Thyroid gland (tissue), 4 donors: ENCODE measurements at regions not wholly inside any gene's neighbourhood (a gene's known extent, or its start where the extent isn't known, plus 50 kb on each side); places are given as distances from the start of the nearest gene placed in this dataset.

Source experiments
- DNase-seq, 2 donors: peaks; one replicate each; pipeline ENCODE4 v3.0.0-alpha.2; 2019
- H3K27ac ChIP-seq, 3 donors: fragments of 200-600 bp; sonication (generic); 1 replicate in 2 of 3; 2 replicates in 1 of 3; pipeline ENCODE4 v1.5.1; 2016 to 2019; ENCODE audit warnings: mild to moderate bottlenecking in 1 of 3, moderate library complexity in 1 of 3
- H3K27me3 ChIP-seq: fragments of 200-600 bp; sonication (generic); one replicate; pipeline ENCODE4 v1.5.1; 2019
- H3K36me3 ChIP-seq, 2 donors: fragments of 200-600 bp; sonication (generic); one replicate each; pipeline ENCODE4 v1.5.1; 2016 to 2019
- H3K4me1 ChIP-seq, 2 donors: fragments of 200-600 bp; sonication (generic); one replicate each; pipeline ENCODE4 v1.5.1; 2017 to 2019
- H3K4me3 ChIP-seq, 3 donors: fragments of 200-600 bp; sonication (generic); replicated peaks in 1 of 3; 1 replicate in 2 of 3; 2 replicates in 1 of 3; pipeline ENCODE4 v1.5.1; 2016; ENCODE audit warnings: mild to moderate bottlenecking in 1 of 3
- H3K9me3 ChIP-seq: fragments of 200-600 bp; sonication (generic); one replicate; pipeline ENCODE4 v1.5.1; 2017
- POLR2A ChIP-seq, 2 donors: fragments of 450-650 bp; IDR thresholded peaks; one replicate each; pipeline ENCODE4 v1.6.1; 2017; ENCODE audit warnings: antibody characterized with exemption in 2 of 2, mild to moderate bottlenecking in 2 of 2, moderate library complexity in 1 of 2
- WGBS, 2 donors: methylation state at CpG; one replicate each; pipeline ENCODE4 v1.1.5; 2017; 5-methylcytosine and 5-hydroxymethylcytosine counted together
- intact Hi-C: fragments of 100-400 bp; cut with DNase I; formaldehyde crosslinking; loops from one replicate; pipeline ENCODE4 v1.15.1; 2023
- TF ChIP-seq, protein P1 (sequence below), 6 experiments: fragments of 200-600 bp in 3 of 6; fragments of 450-650 bp in 3 of 6; sonication (generic) in 3 of 6; IDR thresholded peaks; one replicate each; pipeline ENCODE4 v1.5.1; 2016 to 2019; ENCODE audit warnings: antibody characterized with exemption in 6 of 6, mild to moderate bottlenecking in 2 of 6, inconsistent platforms in 1 of 6, moderate library complexity in 1 of 6

DNA sequence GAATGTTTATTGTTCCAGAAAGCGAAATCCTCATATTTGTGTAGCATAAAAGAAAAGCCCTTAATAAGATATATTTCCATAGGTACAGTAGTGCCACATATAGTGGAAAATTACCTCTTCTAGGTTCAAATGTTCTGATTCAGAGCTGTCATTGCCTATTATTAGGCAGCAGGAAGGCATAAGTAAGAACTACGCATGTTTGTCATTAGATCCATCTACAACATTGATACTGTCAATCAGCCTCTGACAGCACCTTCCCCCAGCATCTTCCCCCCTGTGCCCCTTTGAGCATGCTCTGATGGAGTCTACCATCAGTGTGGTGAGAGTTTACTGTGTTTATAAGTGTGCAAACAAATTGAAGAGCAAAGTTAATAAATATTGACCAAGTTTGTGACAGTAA, 816.1 kb downstream of the TLE4 start:
- intact Hi-C loops: no loop called here
- TF ChIP-seq POLR2A (IDR thresholded peaks at IDR 0.05): no peak
- TF ChIP-seq, protein P1, sequence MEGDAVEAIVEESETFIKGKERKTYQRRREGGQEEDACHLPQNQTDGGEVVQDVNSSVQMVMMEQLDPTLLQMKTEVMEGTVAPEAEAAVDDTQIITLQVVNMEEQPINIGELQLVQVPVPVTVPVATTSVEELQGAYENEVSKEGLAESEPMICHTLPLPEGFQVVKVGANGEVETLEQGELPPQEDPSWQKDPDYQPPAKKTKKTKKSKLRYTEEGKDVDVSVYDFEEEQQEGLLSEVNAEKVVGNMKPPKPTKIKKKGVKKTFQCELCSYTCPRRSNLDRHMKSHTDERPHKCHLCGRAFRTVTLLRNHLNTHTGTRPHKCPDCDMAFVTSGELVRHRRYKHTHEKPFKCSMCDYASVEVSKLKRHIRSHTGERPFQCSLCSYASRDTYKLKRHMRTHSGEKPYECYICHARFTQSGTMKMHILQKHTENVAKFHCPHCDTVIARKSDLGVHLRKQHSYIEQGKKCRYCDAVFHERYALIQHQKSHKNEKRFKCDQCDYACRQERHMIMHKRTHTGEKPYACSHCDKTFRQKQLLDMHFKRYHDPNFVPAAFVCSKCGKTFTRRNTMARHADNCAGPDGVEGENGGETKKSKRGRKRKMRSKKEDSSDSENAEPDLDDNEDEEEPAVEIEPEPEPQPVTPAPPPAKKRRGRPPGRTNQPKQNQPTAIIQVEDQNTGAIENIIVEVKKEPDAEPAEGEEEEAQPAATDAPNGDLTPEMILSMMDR (IDR thresholded peaks at IDR 0.05): no peak
- 94 to 97% methylated on average over 2 of the region's 2 CpGs for WGBS, 2 donors

DNA sequence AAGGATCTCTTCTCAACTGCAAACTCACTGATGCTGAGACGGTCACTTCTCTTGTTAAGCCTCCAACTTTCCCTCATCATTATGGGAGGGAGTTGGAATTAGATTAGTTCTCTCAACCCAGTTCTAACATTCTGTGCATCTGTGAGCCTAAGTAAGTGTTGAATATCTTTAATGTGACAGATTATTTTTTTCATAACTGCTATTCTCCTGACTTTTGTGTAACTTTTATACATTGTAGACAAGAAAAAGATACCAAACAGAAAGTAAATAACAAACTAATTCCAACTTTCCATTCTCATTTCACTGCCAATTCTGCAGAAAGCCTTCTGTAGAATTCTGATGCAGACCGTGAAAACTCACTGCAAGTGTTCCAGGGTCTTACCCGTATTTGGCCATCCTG, 813.5 kb downstream of the TLE4 start:
- H3K4me3 ChIP-seq: no peak overlapping the region
- H3K36me3 ChIP-seq: no peaks in the 10 kb centered on the region
- DNase-seq: no peak
- no peaks in the 10 kb centered on the region for H3K9me3 ChIP-seq
- H3K27ac ChIP-seq: no peak overlapping the region
- H3K27me3 ChIP-seq: no peaks in the 10 kb centered on the region
- TF ChIP-seq, protein P1 (IDR thresholded peaks at IDR 0.05): no peak
- no peak for TF ChIP-seq POLR2A (IDR thresholded peaks at IDR 0.05)
- intact Hi-C loops: no loop called here
- no peaks in the 10 kb centered on the region for H3K4me1 ChIP-seq
- 70 to 72% methylated on average over 3 of the region's 3 CpGs for WGBS, 2 donors

More for the DNA sequence above, 816.1 kb downstream of the TLE4 start:
- no peak overlapping the region for H3K27ac ChIP-seq
- no peak for DNase-seq
- H3K9me3 ChIP-seq: no peaks in the 10 kb centered on the region
- H3K4me3 ChIP-seq: no peak overlapping the region
- no peaks in the 10 kb centered on the region for H3K4me1 ChIP-seq
- H3K27me3 ChIP-seq: no peaks in the 10 kb centered on the region
- H3K36me3 ChIP-seq: no peaks in the 10 kb centered on the region

DNA sequence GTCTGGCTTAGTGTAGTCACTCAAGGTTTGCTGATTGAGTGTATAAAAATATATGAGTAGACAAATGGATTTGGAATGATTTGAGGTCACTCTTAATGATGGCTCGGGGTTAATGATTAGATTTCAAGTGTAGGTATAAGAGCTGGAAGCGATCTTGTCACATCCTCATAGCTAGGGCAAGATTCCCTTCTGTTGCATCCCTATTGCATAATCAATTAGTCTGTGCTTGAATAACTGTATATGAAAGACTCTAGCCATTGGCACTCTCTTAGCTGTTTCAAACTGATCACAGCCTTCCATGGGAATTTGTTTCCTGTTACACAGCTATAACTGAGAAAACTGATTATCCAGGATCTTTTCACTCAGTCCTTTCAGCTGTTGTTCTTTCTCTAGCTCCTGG, 811.6 kb downstream of the TLE4 start:
- TF ChIP-seq, protein P1 (IDR thresholded peaks at IDR 0.05): no peak
- no peak for TF ChIP-seq POLR2A (IDR thresholded peaks at IDR 0.05)

DNA sequence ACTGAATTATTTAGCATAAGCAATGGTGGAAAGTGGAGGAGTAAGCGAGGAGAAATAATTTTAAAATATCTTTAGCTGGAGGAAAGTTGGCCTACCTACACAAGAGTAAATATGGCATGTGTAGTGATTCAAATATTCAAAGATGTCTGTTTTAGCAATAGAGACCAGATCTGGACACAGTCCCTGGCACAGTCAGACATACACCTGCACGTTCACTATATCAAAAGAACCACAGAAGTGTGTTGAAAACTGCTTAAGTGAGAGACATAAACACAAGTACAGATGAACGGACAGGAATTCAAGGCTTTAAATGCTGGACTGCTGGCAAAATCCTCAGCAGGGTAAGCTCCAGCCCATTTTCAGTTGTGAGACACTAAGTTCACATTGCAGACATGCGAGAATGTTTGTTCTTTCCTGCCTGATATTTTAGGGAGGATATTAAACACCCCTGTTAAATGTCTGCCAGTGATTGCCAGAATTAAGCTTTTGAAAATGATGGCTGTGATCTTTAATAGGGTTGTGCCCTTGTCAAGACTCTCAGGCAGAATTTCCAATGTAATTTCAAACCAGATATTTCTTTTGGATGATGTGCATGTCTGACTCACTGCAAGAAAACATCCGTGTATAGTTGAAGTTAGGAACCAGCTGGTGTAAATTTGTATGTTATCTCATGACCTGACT, 810.6 kb downstream of the TLE4 start:
- Histone ChIP-seq H3K9me3 (no peaks in the 10 kb centered on the region), H3K36me3 (no peaks in the 10 kb centered on the region), H3K4me1 (no peaks in the 10 kb centered on the region), H3K27ac (no peak overlapping the region), H3K4me3 (no peak overlapping the region), H3K27me3 (no peaks in the 10 kb centered on the region)
- no peak for DNase-seq
- TF ChIP-seq POLR2A (IDR thresholded peaks at IDR 0.05): no peak
- TF ChIP-seq, protein P1 (IDR thresholded peaks at IDR 0.05): no peak
- WGBS, 2 donors: 72 to 79% methylated on average over 5 of the region's 5 CpGs
- intact Hi-C loops: no loop called here

More for the DNA sequence above, 811.6 kb downstream of the TLE4 start:
- Histone ChIP-seq H3K4me3 (no peak overlapping the region), H3K27me3 (no peaks in the 10 kb centered on the region), H3K36me3 (no peaks in the 10 kb centered on the region), H3K4me1 (no peaks in the 10 kb centered on the region), H3K9me3 (no peaks in the 10 kb centered on the region), H3K27ac (no peak overlapping the region)
- intact Hi-C loops: no loop called here
- WGBS, 2 donors: 90 to 92% methylated on average over 2 of the region's 2 CpGs
- no peak for DNase-seq

DNA sequence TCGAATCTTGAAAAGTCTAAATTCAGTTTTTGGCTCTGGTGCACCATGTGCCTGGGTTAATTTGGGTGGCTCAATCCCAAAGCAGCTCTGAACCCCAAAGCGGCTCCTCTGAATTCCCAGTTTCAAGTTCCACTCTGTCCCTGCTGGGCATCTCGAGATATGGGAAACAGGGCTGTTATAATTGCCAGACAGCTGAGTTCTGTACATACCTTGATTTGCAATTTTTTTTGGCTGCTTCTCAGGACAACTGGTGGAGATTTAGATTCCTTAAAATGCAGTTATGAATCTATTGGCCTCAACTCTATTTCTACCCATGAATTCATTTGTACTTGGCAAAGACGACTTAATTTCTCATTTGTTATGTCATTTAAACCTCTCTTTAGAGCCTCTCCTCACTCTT, 808.5 kb downstream of the TLE4 start:
- no peak overlapping the region for H3K4me3 ChIP-seq
- TF ChIP-seq POLR2A (IDR thresholded peaks at IDR 0.05): no peak
- TF ChIP-seq, protein P1 (IDR thresholded peaks at IDR 0.05): no peak
- H3K27ac ChIP-seq: no peak overlapping the region
- 85 to 94% methylated on average over 4 of the region's 4 CpGs for WGBS, 2 donors
- no peaks in the 10 kb centered on the region for H3K36me3 ChIP-seq
- H3K4me1 ChIP-seq: no peaks in the 10 kb centered on the region
- no peak for DNase-seq
- H3K9me3 ChIP-seq: no peaks in the 10 kb centered on the region
- H3K27me3 ChIP-seq: no peaks in the 10 kb centered on the region
- intact Hi-C loops: no loop called here
